AG09319 (cell line): ENCODE measurements at regions not wholly inside any gene's neighbourhood (a gene's known extent, or its start where the extent isn't known, plus 50 kb on each side); places are given as distances from the start of the nearest gene placed in this dataset.

Source experiments
- DNase-seq: peaks from one replicate; pipeline ENCODE4 v3.0.0-alpha.2; 2010; ENCODE audit warnings: low read depth; ENCODE audit errors: extremely low read depth
- TF ChIP-seq, protein P1 (sequence below): IDR thresholded peaks from 2 replicates; pipeline ENCODE4 v1.5.1; 2011; ENCODE audit warnings: low read depth, mild to moderate bottlenecking, inconsistent platforms, low read length, moderate library complexity

DNA sequence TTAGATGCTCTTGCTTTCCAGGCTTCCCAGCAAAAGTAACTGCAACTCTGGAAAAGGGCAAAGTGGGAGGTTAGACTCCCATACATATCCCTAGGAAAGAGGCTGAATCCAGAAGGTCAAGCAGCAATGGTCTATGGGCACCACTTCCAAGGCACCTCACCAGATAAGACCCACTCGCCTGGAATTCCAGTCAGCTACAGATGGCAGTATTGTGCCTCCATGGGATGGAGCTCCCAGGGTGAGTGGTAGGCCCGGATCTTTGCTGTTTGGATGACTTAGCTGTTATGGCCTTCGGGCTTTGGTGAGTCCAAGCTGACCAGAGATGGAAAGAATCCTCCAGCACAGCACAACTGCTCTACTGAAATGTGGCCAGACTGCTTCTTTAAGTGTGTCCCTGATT, 688.0 kb downstream of the PCDH19 start:
- DNase-seq = no peak
- TF ChIP-seq, protein P1, sequence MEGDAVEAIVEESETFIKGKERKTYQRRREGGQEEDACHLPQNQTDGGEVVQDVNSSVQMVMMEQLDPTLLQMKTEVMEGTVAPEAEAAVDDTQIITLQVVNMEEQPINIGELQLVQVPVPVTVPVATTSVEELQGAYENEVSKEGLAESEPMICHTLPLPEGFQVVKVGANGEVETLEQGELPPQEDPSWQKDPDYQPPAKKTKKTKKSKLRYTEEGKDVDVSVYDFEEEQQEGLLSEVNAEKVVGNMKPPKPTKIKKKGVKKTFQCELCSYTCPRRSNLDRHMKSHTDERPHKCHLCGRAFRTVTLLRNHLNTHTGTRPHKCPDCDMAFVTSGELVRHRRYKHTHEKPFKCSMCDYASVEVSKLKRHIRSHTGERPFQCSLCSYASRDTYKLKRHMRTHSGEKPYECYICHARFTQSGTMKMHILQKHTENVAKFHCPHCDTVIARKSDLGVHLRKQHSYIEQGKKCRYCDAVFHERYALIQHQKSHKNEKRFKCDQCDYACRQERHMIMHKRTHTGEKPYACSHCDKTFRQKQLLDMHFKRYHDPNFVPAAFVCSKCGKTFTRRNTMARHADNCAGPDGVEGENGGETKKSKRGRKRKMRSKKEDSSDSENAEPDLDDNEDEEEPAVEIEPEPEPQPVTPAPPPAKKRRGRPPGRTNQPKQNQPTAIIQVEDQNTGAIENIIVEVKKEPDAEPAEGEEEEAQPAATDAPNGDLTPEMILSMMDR = no peak

DNA sequence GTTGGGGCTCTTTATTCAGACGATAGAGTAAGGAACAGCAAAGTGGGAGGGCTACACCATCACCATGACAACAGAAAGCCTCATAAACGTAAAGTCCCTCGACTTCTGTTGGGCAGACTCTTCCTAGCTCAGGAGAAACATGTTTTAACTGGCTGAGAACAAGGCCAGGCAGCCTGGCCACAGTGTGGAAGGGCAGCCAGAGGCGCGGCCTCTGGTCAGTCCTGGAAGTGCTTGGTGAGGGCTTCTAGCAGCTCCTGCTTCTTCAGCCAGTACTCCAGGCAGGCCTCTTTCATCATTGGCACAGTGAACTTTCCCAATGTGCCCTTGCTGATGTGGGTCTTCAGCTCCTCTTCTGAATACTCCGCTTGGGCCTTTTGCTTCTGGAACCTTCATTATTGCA, 690.9 kb downstream of the PCDH19 start:
- no peak for DNase-seq
- TF ChIP-seq, protein P1 = no peak

DNA sequence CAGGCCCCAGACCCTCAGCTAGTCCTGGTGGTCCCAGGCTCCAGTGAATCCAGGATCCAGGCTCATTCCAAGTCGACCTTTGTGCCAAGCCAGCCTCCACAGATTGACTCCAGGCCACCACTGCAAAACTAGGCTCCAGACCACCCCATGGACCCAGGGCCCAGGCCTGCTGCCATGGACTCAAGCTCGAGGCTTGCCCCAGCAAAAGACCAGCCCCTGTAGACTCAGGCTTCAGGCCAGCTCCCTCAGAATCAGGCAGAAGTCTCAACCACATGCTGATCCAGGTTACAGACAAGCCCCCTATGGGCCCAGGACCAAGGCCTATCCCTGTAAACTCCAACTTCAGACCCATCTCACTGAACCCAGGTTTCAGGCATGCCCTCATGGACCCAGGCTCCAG, 692.4 kb downstream of the PCDH19 start:
- no peak for DNase-seq
- TF ChIP-seq, protein P1 = no peak

DNA sequence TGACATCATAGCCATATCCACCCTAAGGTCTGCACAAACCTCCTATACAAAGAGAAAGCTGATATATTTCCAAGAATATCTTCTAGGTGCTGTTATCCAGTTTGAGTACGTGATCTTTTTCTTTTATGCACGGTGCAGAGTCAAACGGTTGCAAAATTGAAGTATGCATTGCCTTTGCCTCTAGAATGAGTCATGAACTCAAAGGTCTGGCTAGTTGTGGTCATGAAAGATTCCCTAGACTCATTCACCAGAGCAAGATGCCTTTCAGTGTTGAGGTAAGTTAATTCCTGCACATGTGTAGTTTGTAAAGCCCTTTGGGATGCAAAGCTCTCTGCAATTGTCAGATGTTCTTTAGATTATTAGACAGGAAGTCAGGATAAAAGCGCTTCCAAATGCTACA, 704.4 kb downstream of the PCDH19 start:
- TF ChIP-seq, protein P1 = no peak
- DNase-seq = no peak

- DNase-seq = no peak
- TF ChIP-seq, protein P1 = no peak
Measured at GRCh38 chrX:99703473-99703872, 706.6 kb downstream of the PCDH19 start.

DNA sequence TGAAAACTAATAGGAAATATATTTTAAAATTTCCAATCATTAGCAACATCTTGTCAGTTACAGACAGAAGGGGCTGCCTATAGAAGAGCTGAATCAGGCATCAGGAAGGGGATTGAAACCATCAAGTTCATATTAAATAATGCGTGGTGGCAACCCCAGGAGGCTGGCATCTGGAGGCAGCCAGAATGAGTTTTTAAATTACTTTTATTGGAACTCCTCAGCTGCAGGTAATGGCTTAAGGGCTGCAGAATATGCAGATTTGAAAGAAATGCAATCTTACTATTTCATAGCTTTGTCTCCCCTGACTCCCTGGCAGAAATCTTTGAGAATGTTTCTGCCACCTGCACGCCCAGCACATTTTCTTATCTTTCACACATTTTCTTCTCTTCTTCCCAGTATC, 711.6 kb downstream of the PCDH19 start:
- TF ChIP-seq, protein P1 = no peak
- no peak for DNase-seq

- TF ChIP-seq, protein P1 = no peak
- DNase-seq = no peak
Measured at GRCh38 chrX:99663136-99663535, 746.9 kb downstream of the PCDH19 start.

GRCh38 chrX:99654188-99654587, 755.9 kb downstream of the PCDH19 start:
- TF ChIP-seq, protein P1 = no peak
- DNase-seq = no peak
